ENCODE measurements at regions not wholly inside any gene's neighbourhood (a gene's known extent, or its start where the extent isn't known, plus 50 kb on each side); places are given as distances from the start of the nearest gene placed in this dataset.

DNA sequence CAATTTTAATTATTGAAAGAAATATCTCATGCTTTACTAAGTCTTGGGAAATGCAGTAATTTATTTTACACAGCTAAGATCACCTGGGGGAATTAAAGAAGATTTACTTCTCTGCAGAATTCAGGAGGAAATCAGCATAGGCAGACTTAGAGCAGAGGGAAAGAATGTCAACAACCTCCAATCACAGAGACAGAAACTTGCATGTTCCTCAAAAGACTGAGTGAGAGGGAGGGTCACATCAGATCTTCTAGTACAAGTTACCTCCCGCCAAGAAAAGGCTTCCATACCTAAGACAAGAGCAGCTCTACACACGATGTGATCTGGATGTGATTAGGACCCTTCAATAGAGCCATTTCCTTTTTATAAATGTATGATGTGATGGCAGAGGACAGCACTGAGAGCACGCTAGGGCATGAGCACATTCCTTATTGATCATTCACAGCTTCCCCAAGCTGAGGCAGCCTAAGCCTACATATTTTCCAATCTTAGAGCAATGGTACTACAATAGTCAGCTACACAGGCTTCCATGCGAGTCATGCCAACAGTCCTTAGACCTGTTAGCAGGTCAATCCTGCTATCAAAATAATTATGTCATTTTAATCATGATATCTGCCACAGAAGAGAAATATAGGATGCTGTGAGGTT lies 403.3 kb downstream of the ETNK1 start:
- no peaks in the 10 kb centered on the region for H3K9me3 ChIP-seq (ENCODE audit: control insufficient read depth, low read depth, low read length)
- H3K9me1 ChIP-seq (ENCODE audit: control insufficient read depth, extremely low read depth, insufficient read depth, low read length) = no peaks in the 10 kb centered on the region
- H3K4me3 ChIP-seq (ENCODE audit: control insufficient read depth in 2 of 3, extremely low read depth in 1 of 3, insufficient read depth in 2 of 3, low read depth in 1 of 3, low read length in 3 of 3) = no peak overlapping the region
- peak in 1 of 3 experiments; percentile 40 for TF ChIP-seq CTCF (optimal IDR thresholded peaks at IDR 0.05 in 1 of 3, IDR thresholded peaks at IDR 0.05 in 1 of 3, conservative IDR thresholded peaks at IDR 0.05 in 1 of 3; ENCODE audit: extremely low read depth in 1 of 3, insufficient read depth in 2 of 3, low read length in 3 of 3)
- TF ChIP-seq EZH2 (IDR thresholded peaks at IDR 0.05; ENCODE audit: low read length) = no peak
- dilution Hi-C loops (cut with MboI; ENCODE audit: extremely low pct_ligation_motif_present, low sequenced_read_pairs) = no loop called here
- H4K20me1 ChIP-seq (ENCODE audit: control insufficient read depth, extremely low read depth, insufficient read depth, low read length) = no peaks in the 10 kb centered on the region
- peak overlapping the region; percentile 76 for H2AFZ ChIP-seq (ENCODE audit: control insufficient read depth, low read length)
- H3K27me3 ChIP-seq (ENCODE audit: control insufficient read depth, extremely low read depth, insufficient read depth, low read length) = no peaks in the 10 kb centered on the region
- no peak overlapping the region for H3K27ac ChIP-seq (ENCODE audit: control insufficient read depth, insufficient read depth, low read length)
- H3K36me3 ChIP-seq (ENCODE audit: control insufficient read depth in 2 of 2, extremely low read depth in 1 of 2, insufficient read depth in 2 of 2, low read length in 2 of 2) = no peaks in the 10 kb centered on the region
- no peak overlapping the region for H3K9ac ChIP-seq (ENCODE audit: control insufficient read depth, extremely low read depth, insufficient read depth, low read length)
- H3K4me1 ChIP-seq (ENCODE audit: control insufficient read depth, extremely low read depth, insufficient read depth, low read length) = peaks cover 8% of the 10 kb centered on the region
- peak; percentile 95 for FAIRE-seq
- peak overlapping the region; percentile 19 for H3K4me2 ChIP-seq (ENCODE audit: control insufficient read depth, extremely low read depth, insufficient read depth, low read depth, low read length)
- no peaks in the 10 kb centered on the region for H3K79me2 ChIP-seq (ENCODE audit: control insufficient read depth, insufficient read depth, low read length)
- DNase-seq (ENCODE audit: low read depth, low spot score) = no peak

GRCh38 chr12:23029185-23029584 lies 404.2 kb downstream of the ETNK1 start:
- Histone ChIP-seq H3K27me3 (ENCODE audit: control insufficient read depth, extremely low read depth, insufficient read depth, low read length) (no peaks in the 10 kb centered on the region), H3K79me2 (ENCODE audit: control insufficient read depth, insufficient read depth, low read length) (no peaks in the 10 kb centered on the region), H3K4me1 (ENCODE audit: control insufficient read depth, extremely low read depth, insufficient read depth, low read length) (peaks cover 8% of the 10 kb centered on the region), H3K4me2 (ENCODE audit: control insufficient read depth, extremely low read depth, insufficient read depth, low read depth, low read length) (no peak overlapping the region), H3K9me3 (ENCODE audit: control insufficient read depth, low read depth, low read length) (no peaks in the 10 kb centered on the region), H4K20me1 (ENCODE audit: control insufficient read depth, extremely low read depth, insufficient read depth, low read length) (no peaks in the 10 kb centered on the region), H3K27ac (ENCODE audit: control insufficient read depth, insufficient read depth, low read length) (no peak overlapping the region), H3K9me1 (ENCODE audit: control insufficient read depth, extremely low read depth, insufficient read depth, low read length) (no peaks in the 10 kb centered on the region), H2AFZ (ENCODE audit: control insufficient read depth, low read length) (no peak overlapping the region), H3K36me3 (ENCODE audit: control insufficient read depth in 2 of 2, extremely low read depth in 1 of 2, insufficient read depth in 2 of 2, low read length in 2 of 2) (no peaks in the 10 kb centered on the region), H3K9ac (ENCODE audit: control insufficient read depth, extremely low read depth, insufficient read depth, low read length) (no peak overlapping the region), H3K4me3 (ENCODE audit: control insufficient read depth in 2 of 3, extremely low read depth in 1 of 3, insufficient read depth in 2 of 3, low read depth in 1 of 3, low read length in 3 of 3) (no peak overlapping the region)
- FAIRE-seq = no peak
- no peak for DNase-seq (ENCODE audit: low read depth, low spot score)
- TF ChIP-seq CTCF (optimal IDR thresholded peaks at IDR 0.05 in 1 of 3, IDR thresholded peaks at IDR 0.05 in 1 of 3, conservative IDR thresholded peaks at IDR 0.05 in 1 of 3; ENCODE audit: extremely low read depth in 1 of 3, insufficient read depth in 2 of 3, low read length in 3 of 3) = no peak
- no peak for TF ChIP-seq EZH2 (IDR thresholded peaks at IDR 0.05; ENCODE audit: low read length)
- dilution Hi-C loops (cut with MboI; ENCODE audit: extremely low pct_ligation_motif_present, low sequenced_read_pairs) = no loop called here

Measured in keratinocyte (primary cell).